Endothelial cell of umbilical vein (primary cell): ENCODE measurements at regions not wholly inside any gene's neighbourhood (a gene's known extent, or its start where the extent isn't known, plus 50 kb on each side); places are given as distances from the start of the nearest gene placed in this dataset.

Experiments used
- BruUV-seq: library from RNA; stranded (reverse); fragments of 400-500 nt; replicated peaks from 2 replicates; lab custom pipeline; 2021; lab: Mats Ljungman, UMichigan
- CTCF ChIA-PET: fragments of 300-600, 350-600 bp; sonication (Branson Sonifier 250); formaldehyde crosslinking; loops from one replicate; lab custom pipeline; 2021; ENCODE audit warnings: antibody characterized with exemption, inconsistent platforms; lab: Charles Lee
- POLR2A ChIA-PET: fragments of 300-600, 350-600 bp; sonication (Branson Sonifier 250); formaldehyde crosslinking; loops from one replicate; lab custom pipeline; 2021; ENCODE audit warnings: antibody characterized with exemption, inconsistent platforms; lab: Charles Lee
- DNase-seq: peaks from one replicate; pipeline ENCODE4 v3.0.0-alpha.2; 2011; ENCODE audit warnings: low read depth, low spot score
- FAIRE-seq: peaks from 2 replicates; lab custom pipeline; 2011; peaks lifted over from hg19 to GRCh38; lab: Jason Lieb, UNC
- H2AFZ ChIP-seq: 2 replicates; pipeline ENCODE4 v1.6.0; 2012; ENCODE audit warnings: low read depth, low read length, control low read depth, inconsistent platforms
- H3K27ac ChIP-seq: 2 replicates; pipeline ENCODE4 v1.5.1; 2011; ENCODE audit warnings: low read depth, mild to moderate bottlenecking, control low read depth, low read length, moderate library complexity; ENCODE audit not compliant: insufficient read depth
- H3K27me3 ChIP-seq, 2 experiments: 2 replicates each; pipeline versions ENCODE4 v1.6.0 to v1.6.1; 2011; ENCODE audit warnings: low read length in 2 of 2, mixed read lengths in 1 of 2; ENCODE audit not compliant: control insufficient read depth in 2 of 2, insufficient read depth in 2 of 2
- H3K36me3 ChIP-seq, 2 experiments: 2 replicates in 1 of 2; 3 replicates in 1 of 2; pipeline ENCODE4 v1.5.1; 2011; ENCODE audit warnings: low read length in 2 of 2, mild to moderate bottlenecking in 1 of 2, moderate library complexity in 1 of 2; ENCODE audit not compliant: control insufficient read depth in 2 of 2, insufficient read depth in 2 of 2; ENCODE audit errors: extremely low read depth in 1 of 2
- H3K4me1 ChIP-seq: 3 replicates; pipeline ENCODE4 v1.5.1; 2011; ENCODE audit warnings: mild to moderate bottlenecking, low read length; ENCODE audit not compliant: control insufficient read depth, insufficient read depth; ENCODE audit errors: extremely low read depth
- H3K4me2 ChIP-seq: 2 replicates; pipeline ENCODE4 v1.6.1; 2011; ENCODE audit warnings: low read length, control low read depth, mixed read lengths; ENCODE audit not compliant: insufficient read depth
- H3K4me3 ChIP-seq, 3 experiments: fragments of 200-600 bp in 1 of 3; sonication (generic), shearing (Covaris generic) in 1 of 3; replicated peaks in 1 of 3; 2 replicates each; pipeline ENCODE4 v1.5.1; 2011 to 2016; ENCODE audit warnings: control low read depth in 3 of 3, low read length in 3 of 3, mild to moderate bottlenecking in 2 of 3, inconsistent platforms in 1 of 3, low read depth in 1 of 3, moderate library complexity in 1 of 3; ENCODE audit not compliant: insufficient read depth in 1 of 3
- H3K79me2 ChIP-seq: 2 replicates; pipeline ENCODE4 v1.6.0; 2012; ENCODE audit warnings: low read length, inconsistent platforms; ENCODE audit not compliant: control insufficient read depth, insufficient read depth
- H3K9ac ChIP-seq: replicated peaks from 2 replicates; pipeline ENCODE3; 2011; ENCODE audit warnings: low read length, control low read depth; ENCODE audit not compliant: insufficient read depth; ENCODE audit errors: extremely low read depth
- H3K9me1 ChIP-seq: replicated peaks from 3 replicates; pipeline ENCODE4 v1.6.0; 2011; ENCODE audit warnings: mild to moderate bottlenecking, low read length; ENCODE audit not compliant: control insufficient read depth, insufficient read depth; ENCODE audit errors: extremely low read depth
- H3K9me3 ChIP-seq: replicated peaks from 2 replicates; pipeline ENCODE4 v1.5.1; 2012; ENCODE audit warnings: low read length, inconsistent platforms; ENCODE audit not compliant: control insufficient read depth, insufficient read depth
- H4K20me1 ChIP-seq: replicated peaks from 2 replicates; pipeline ENCODE3; 2011; ENCODE audit warnings: mild to moderate bottlenecking, low read length; ENCODE audit not compliant: control insufficient read depth, insufficient read depth; ENCODE audit errors: extremely low read depth
- CTCF ChIP-seq, 2 donors: IDR thresholded peaks; 1 replicate in 1 of 2; 2 replicates in 1 of 2; pipeline ENCODE4 v1.5.1; 2011; ENCODE audit warnings: low read length in 2 of 2, mild to moderate bottlenecking in 2 of 2, moderate library complexity in 2 of 2, control low read depth in 1 of 2, inconsistent platforms in 1 of 2, low read depth in 1 of 2; ENCODE audit not compliant: insufficient read depth in 1 of 2; ENCODE audit errors: extremely low read depth in 1 of 2
- EZH2 ChIP-seq: IDR thresholded peaks from 2 replicates; pipeline ENCODE4 v1.6.1; 2012; ENCODE audit warnings: borderline replicate concordance, low read depth, mild to moderate bottlenecking, moderate library complexity, low read length, inconsistent platforms; ENCODE audit not compliant: severe bottlenecking
- FOS ChIP-seq: IDR thresholded peaks from 2 replicates; pipeline ENCODE4 v1.6.1; 2011; ENCODE audit warnings: mild to moderate bottlenecking, low read length, moderate library complexity, borderline replicate concordance; ENCODE audit not compliant: insufficient read depth
- GATA2 ChIP-seq: IDR thresholded peaks from 2 replicates; pipeline ENCODE4 v1.7.0; 2011; ENCODE audit warnings: low read depth, mild to moderate bottlenecking, moderate library complexity, mixed read lengths, low read length; ENCODE audit not compliant: insufficient read length, insufficient read depth
- JUN ChIP-seq: IDR thresholded peaks from 2 replicates; pipeline ENCODE4 v1.6.1; 2011; ENCODE audit warnings: borderline replicate concordance, low read depth; ENCODE audit not compliant: insufficient read length, insufficient read depth
- MAX ChIP-seq: IDR thresholded peaks from 2 replicates; pipeline ENCODE4 v1.6.1; 2011; ENCODE audit not compliant: insufficient read depth, insufficient read length
- MYC ChIP-seq: IDR thresholded peaks from one replicate; pipeline ENCODE4 v1.6.1; 2011; ENCODE audit warnings: mild to moderate bottlenecking, low read depth, low read length
- POLR2A ChIP-seq: IDR thresholded peaks from 2 replicates; pipeline ENCODE4 v1.6.1; 2012; ENCODE audit warnings: low read depth, mild to moderate bottlenecking, control low read depth, low read length
- POLR2AphosphoS5 ChIP-seq: IDR thresholded peaks from 2 replicates; pipeline ENCODE4 v1.6.1; 2012; ENCODE audit warnings: low read depth, mild to moderate bottlenecking, control low read depth, low read length, moderate library complexity; ENCODE audit not compliant: insufficient read depth
- dilution Hi-C: fragments of 300-500 bp; cut with MboI; formaldehyde crosslinking; loops from one replicate; pipeline ENCODE4 v1.15.0; 2019; ENCODE audit warnings: low sequenced_read_pairs; ENCODE audit not compliant: extremely low pct_ligation_motif_present
- intact Hi-C: fragments of 100-400 bp; cut with micrococcal nuclease; formaldehyde crosslinking; loops from one replicate; pipeline ENCODE4 v1.10.0; 2022

GRCh38 chr15:72964542-72964941 is 87.7 kb upstream of the NEO1 start:
- Histone ChIP-seq H3K27me3 (peaks cover 0 to 2% of the 10 kb centered on the region in 2 experiments), H3K9ac (no peak overlapping the region), H3K9me3 (no peaks in the 10 kb centered on the region), H2AFZ (no peak overlapping the region), H3K4me1 (no peaks in the 10 kb centered on the region), H3K27ac (no peak overlapping the region), H3K4me2 (no peak overlapping the region), H3K4me3 (no peak overlapping the region), H3K79me2 (no peaks in the 10 kb centered on the region), H4K20me1 (no peaks in the 10 kb centered on the region), H3K36me3 (no peaks in the 10 kb centered on the region), H3K9me1 (no peaks in the 10 kb centered on the region)
- BruUV-seq = no TSS peak
- FAIRE-seq (no peak), DNase-seq (no peak)
- intact Hi-C loops = no loop called here
- ChIA-PET POLR2A (no interaction called here), CTCF (no interaction called here)
- dilution Hi-C loops = no loop called here
- TF ChIP-seq MYC (no peak), POLR2AphosphoS5 (no peak)

- FAIRE-seq (no peak), DNase-seq (no peak)
- no peaks in the 10 kb centered on the region for H3K79me2 ChIP-seq
- intact Hi-C loops = no loop called here
- ChIA-PET POLR2A (no interaction called here), CTCF (no interaction called here)
- no peaks in the 10 kb centered on the region for H4K20me1 ChIP-seq
- no peak overlapping the region for H3K4me2 ChIP-seq
- TF ChIP-seq POLR2AphosphoS5 (no peak), JUN (no peak), MAX (no peak), CTCF (IDR thresholded peaks at IDR 0.05; ENCODE audit: extremely low read depth in 1 of 2, insufficient read depth in 1 of 2, low read depth in 1 of 2, low read length in 2 of 2) (no peak), FOS (no peak), EZH2 (no peak), POLR2A (no peak), GATA2 (no peak), MYC (no peak)
- H2AFZ ChIP-seq = no peak overlapping the region
- no peaks in the 10 kb centered on the region for H3K9me3 ChIP-seq
- H3K4me3 ChIP-seq = no peak overlapping the region
- no peak overlapping the region for H3K9ac ChIP-seq
- H3K36me3 ChIP-seq = no peaks in the 10 kb centered on the region
- no TSS peak for BruUV-seq
- dilution Hi-C loops = no loop called here
- H3K27me3 ChIP-seq = peaks cover 0 to 2% of the 10 kb centered on the region in 2 experiments
- no peak overlapping the region for H3K27ac ChIP-seq
- H3K9me1 ChIP-seq = no peaks in the 10 kb centered on the region
- no peaks in the 10 kb centered on the region for H3K4me1 ChIP-seq
These were observed 88.1 kb upstream of the NEO1 start for GRCh38 chr15:72964135-72964534.
